ENCODE measurements at regions not wholly inside any gene's neighbourhood (a gene's known extent, or its start where the extent isn't known, plus 50 kb on each side); places are given as distances from the start of the nearest gene placed in this dataset.

DNA sequence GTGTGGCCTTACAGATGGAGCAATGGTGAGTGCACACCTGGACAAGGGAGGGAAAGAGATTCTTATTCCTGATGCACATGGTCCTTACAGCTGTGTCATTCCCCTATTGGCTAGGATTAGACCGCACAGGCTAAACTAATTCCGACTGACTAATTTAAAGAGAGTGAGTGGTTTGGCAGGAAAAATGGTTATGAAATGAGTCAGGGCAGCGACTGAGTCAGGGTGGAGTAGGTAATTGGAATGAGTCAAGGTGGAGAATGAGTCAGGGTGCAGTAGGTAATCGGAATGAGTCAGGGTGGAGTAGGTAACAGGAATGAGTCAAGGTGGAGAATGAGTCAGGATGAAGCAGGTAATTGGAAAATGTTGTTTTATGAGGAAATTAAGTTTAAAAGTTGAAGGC is 1353.7 kb upstream of the LRRTM1 start:
- no peak for DNase-seq (ENCODE audit: extremely low read depth, insufficient read length)
- Histone ChIP-seq H3K4me3 (replicated peaks; ENCODE audit: low read depth, low read length) (no peak overlapping the region), H3K36me3 (ENCODE audit: control insufficient read depth, insufficient read depth, low read length) (no peaks in the 10 kb centered on the region), H3K27me3 (replicated peaks; ENCODE audit: control insufficient read depth, insufficient read depth, low read length) (no peaks in the 10 kb centered on the region)
- TF ChIP-seq, protein P1, sequence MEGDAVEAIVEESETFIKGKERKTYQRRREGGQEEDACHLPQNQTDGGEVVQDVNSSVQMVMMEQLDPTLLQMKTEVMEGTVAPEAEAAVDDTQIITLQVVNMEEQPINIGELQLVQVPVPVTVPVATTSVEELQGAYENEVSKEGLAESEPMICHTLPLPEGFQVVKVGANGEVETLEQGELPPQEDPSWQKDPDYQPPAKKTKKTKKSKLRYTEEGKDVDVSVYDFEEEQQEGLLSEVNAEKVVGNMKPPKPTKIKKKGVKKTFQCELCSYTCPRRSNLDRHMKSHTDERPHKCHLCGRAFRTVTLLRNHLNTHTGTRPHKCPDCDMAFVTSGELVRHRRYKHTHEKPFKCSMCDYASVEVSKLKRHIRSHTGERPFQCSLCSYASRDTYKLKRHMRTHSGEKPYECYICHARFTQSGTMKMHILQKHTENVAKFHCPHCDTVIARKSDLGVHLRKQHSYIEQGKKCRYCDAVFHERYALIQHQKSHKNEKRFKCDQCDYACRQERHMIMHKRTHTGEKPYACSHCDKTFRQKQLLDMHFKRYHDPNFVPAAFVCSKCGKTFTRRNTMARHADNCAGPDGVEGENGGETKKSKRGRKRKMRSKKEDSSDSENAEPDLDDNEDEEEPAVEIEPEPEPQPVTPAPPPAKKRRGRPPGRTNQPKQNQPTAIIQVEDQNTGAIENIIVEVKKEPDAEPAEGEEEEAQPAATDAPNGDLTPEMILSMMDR (IDR thresholded peaks at IDR 0.05; ENCODE audit: insufficient read depth, low read length, poor library complexity, severe bottlenecking): no peak

DNA sequence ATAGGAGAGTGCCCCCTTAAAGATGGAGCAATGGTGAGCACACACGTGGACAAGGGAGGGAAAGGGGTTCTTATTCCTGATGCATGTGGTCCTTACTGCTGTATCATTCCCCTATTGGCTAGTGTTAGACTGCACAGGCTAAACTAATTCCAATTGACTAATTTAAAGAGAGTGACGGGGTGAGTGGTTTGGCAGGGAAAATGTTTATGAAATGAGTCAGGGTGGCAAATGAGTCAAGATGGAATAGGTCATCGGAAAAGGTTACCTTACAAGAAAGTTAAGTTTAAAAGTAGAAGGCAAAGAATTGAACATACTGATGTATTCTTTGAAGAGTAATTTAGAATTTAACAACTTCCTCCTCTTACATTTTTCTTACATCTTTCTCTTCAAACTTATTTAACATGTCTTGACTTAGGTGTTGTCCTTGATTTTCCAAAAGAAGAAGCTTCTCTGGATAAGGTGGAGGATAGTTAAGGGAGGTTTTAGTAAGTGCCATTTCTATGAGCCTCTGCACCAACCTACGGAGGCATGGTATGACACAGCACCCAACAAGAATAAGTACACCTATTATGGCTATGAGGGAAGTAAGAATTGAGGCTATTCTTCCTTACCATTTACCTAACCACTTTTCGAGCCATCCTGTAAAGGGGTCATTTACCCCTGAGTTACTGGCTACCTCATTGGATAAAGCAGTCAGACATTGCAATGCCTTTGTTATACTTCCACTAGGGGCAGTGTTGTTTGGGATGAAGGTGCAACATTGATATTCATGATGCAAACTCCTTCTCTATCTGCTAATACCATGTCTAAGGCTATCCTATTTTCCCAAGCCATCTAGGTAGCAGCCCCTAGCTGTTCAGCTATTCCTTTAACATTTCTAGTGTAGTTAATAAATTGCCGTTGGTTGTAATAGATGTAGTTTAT is 1345.8 kb upstream of the LRRTM1 start:
- no peak for DNase-seq (ENCODE audit: extremely low read depth, insufficient read length)
- Histone ChIP-seq H3K4me3 (replicated peaks; ENCODE audit: low read depth, low read length) (no peak overlapping the region), H3K36me3 (ENCODE audit: control insufficient read depth, insufficient read depth, low read length) (no peaks in the 10 kb centered on the region), H3K27me3 (replicated peaks; ENCODE audit: control insufficient read depth, insufficient read depth, low read length) (no peaks in the 10 kb centered on the region)
- TF ChIP-seq, protein P1 (IDR thresholded peaks at IDR 0.05; ENCODE audit: insufficient read depth, low read length, poor library complexity, severe bottlenecking): no peak

GRCh38 chr2:81648806-81649205 is 1344.3 kb upstream of the LRRTM1 start:
- H3K36me3 ChIP-seq (ENCODE audit: control insufficient read depth, insufficient read depth, low read length): no peaks in the 10 kb centered on the region
- DNase-seq (ENCODE audit: extremely low read depth, insufficient read length): no peak
- H3K27me3 ChIP-seq (replicated peaks; ENCODE audit: control insufficient read depth, insufficient read depth, low read length): no peaks in the 10 kb centered on the region
- no peak overlapping the region for H3K4me3 ChIP-seq (replicated peaks; ENCODE audit: low read depth, low read length)
- TF ChIP-seq, protein P1 (IDR thresholded peaks at IDR 0.05; ENCODE audit: insufficient read depth, low read length, poor library complexity, severe bottlenecking): no peak

GRCh38 chr2:81648370-81648769 is 1343.8 kb upstream of the LRRTM1 start:
- no peak for DNase-seq (ENCODE audit: extremely low read depth, insufficient read length)

DNA sequence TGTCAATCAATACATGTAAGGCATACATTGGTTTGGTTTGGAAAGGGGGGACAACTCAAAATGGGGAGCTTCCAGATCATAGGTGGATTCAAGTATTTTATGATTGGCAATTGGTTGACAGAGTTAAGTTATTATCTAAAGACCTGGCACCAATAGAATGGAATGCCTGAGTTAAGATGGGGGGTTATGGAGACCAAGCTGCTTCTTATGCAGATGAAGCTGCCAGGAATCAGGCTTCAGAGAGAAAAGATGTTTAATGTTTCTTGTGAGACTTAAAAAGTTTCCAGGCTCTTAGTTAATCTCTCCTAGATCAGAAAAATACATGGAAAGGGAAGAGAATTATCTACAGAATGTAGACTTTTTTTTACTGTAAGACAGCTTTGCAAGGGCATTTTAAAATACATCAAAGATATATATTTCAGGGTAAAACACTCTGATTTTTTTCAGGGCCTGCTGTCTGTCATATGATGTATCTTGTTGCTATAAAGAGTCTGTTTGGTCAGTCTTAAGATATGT is 1343.2 kb upstream of the LRRTM1 start:
- no peak for DNase-seq (ENCODE audit: extremely low read depth, insufficient read length)
- Histone ChIP-seq H3K27me3 (replicated peaks; ENCODE audit: control insufficient read depth, insufficient read depth, low read length) (no peaks in the 10 kb centered on the region), H3K36me3 (ENCODE audit: control insufficient read depth, insufficient read depth, low read length) (no peaks in the 10 kb centered on the region), H3K4me3 (replicated peaks; ENCODE audit: low read depth, low read length) (no peak overlapping the region)
- TF ChIP-seq, protein P1 (IDR thresholded peaks at IDR 0.05; ENCODE audit: insufficient read depth, low read length, poor library complexity, severe bottlenecking): no peak

More at GRCh38 chr2:81648370-81648769, 1343.8 kb upstream of the LRRTM1 start:
- Histone ChIP-seq H3K36me3 (ENCODE audit: control insufficient read depth, insufficient read depth, low read length) (no peaks in the 10 kb centered on the region), H3K27me3 (replicated peaks; ENCODE audit: control insufficient read depth, insufficient read depth, low read length) (no peaks in the 10 kb centered on the region), H3K4me3 (replicated peaks; ENCODE audit: low read depth, low read length) (no peak overlapping the region)
- TF ChIP-seq, protein P1 (IDR thresholded peaks at IDR 0.05; ENCODE audit: insufficient read depth, low read length, poor library complexity, severe bottlenecking): no peak
